Pons (tissue), 1 donor: ENCODE measurements at regions not wholly inside any gene's neighbourhood (a gene's known extent, or its start where the extent isn't known, plus 50 kb on each side); places are given as distances from the start of the nearest gene placed in this dataset.
A peak's percentile ranks its signal among the peaks of the same experiment; 100 is the strongest.

Source experiments
- DNase-seq: peaks from one replicate; pipeline ENCODE4 v3.0.0-alpha.2; 2016; ENCODE audit warnings: low spot score

DNA sequence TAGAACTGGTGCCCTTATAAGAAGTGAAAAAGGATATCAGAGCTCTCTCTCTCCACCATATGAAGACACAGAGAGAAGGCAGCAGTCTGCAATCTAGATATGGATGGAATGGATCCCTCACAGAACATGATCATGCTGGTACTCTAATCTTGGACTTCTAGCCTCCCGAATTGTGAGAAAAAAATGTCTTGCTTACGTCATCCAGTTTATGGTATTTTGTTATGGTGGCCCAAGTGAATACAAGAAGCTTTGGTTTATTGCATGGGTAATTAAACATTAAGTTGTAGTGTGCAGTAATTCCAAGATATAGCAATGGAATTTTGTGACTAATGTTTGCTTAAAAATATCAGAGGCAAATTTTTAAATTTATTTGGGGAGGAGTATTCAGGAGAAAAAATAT is 1667.4 kb upstream of the SLC39A10 start:
- no peak for DNase-seq

DNA sequence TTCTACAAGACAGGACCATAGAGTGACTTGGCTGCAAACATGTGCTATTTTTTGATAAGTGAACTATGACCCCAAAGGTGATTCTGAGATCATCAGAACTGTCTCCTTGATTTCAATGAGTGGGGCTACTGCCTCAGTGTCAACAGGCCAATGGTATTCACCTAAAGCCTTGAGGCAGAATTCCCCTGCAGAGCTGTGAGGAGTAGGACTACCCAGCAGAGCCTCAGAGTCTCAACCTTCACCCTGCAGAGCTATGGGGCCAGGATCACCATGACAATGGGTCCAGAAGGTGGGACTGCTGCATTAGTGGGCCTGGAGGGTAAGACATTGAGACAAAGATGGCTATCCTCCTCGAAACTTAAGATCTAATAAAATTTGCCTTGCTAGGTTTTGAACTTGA is 1668.2 kb upstream of the SLC39A10 start:
- no peak for DNase-seq

DNA sequence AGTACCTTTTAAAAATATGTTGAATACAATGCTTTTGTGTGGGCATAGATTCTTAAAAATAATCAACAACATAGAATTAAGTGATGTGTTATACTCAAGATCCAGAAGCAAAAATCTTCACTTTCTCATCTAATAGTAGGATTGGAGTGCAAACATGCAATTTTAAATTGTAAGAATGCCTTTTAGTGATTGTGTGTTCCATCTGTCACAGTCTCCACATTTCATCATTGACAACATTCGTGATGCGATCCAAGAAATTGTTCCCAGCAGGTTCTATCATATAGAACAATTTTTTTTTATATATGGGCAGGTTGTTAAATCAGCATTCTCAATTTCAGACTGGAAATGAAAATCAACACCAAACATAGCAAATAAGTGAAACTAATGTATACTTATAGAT is 1671.8 kb upstream of the SLC39A10 start:
- DNase-seq: no peak

DNA sequence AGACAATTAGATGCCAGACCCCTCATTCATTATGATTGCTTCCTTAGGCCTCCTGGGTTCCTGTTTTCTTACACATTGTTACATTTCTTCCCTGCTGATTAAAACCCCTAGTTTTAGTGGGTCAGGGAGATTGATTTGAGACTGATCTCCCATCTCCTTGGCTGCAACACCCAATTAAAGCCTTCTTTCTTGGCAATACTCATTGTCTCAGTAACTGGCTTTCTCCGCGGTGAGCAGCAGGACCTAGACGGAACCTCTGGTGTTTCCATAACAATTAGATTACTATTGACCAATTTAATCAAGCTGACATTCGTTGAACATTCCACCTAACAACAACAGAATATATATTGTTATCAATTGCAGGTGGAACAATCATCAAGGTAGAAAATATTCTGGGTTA is 1676.4 kb upstream of the SLC39A10 start:
- no peak for DNase-seq

DNA sequence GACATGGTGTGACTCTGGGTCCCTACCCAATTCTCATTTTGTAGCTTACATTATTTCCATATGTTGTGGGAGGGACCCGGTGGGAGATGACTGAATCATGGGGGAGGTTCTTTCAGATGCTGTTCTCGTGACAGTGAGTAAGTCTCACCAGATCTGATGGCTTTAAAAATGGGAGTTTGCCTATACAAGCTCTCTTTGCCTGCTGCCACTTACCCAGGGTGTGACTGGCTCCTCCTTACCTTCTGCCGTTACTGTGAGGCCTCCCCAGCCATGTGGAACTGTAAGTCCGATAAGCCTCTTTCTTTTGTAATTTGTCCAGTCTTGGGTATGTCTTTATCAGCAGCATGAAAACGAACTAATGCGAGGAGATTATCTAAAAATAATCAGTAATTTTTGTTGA is 1683.2 kb upstream of the SLC39A10 start:
- DNase-seq: no peak

DNA sequence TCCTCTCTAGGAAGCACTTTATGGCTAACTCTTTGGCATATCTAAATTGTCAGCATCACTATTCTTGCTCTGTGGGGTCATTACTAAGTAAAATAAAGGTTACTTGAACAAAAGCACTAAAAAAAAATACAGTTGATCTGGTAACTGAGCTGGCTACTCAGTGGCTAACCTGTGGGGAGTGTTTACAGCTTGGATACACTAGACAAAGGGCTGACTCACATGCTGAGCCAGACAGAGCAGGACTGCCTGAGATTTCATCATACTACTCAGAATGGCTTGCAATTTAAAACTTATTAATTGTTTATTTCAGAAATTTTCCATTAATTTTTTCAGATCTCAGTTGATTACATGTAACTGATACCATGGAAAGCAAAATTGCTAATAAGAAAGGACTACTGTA is 1690.4 kb upstream of the SLC39A10 start:
- DNase-seq: no peak

DNA sequence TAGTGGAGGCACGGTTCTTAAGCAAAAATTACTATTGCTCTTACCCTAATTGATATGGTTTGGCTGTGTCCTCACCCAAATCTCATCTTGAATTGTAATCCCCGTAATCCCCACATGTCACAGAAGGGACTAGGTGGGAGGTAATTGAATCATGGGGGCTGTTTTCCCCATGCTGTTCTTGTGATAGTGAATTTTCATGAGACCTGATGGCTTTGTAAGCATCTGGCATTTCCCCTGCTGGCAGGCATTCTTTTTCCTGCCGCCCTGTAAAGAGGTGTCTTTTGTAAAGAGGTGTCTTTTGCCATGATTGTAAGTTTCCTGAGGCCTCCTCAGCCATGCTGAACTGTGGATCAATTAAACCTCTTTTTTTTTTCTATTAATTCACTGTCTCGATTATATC is 1691.8 kb upstream of the SLC39A10 start:
- DNase-seq: no peak

DNA sequence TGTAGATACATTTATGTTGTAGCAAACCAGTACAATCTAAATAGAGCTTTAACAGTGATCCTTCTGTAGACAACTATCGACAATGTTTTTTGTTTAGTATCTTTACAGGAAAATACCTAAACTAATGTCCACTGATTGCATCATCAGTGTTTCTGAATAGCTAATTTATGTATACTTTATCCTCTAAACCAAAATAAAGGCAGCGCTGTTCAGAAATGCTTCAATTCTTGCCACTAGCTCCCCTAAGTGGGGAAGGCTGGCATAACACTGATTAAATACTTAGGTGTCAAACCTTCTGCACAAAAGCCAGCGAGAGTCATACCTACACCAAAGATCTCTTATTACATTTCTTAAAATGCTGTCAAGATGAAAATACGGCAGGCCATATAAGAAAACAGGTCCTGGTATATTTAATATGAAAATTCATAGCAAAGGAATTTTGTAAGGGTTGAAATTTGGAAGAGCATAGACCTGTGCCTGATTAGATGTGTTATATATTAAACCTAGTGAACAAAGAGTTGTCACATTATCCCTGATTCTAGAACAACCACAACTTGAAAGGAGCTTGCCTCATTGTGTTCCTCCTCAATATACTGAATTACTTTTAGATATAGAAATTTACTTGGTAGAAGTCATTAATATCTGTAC is 1693.4 kb upstream of the SLC39A10 start:
- DNase-seq: peak; percentile 65

DNA sequence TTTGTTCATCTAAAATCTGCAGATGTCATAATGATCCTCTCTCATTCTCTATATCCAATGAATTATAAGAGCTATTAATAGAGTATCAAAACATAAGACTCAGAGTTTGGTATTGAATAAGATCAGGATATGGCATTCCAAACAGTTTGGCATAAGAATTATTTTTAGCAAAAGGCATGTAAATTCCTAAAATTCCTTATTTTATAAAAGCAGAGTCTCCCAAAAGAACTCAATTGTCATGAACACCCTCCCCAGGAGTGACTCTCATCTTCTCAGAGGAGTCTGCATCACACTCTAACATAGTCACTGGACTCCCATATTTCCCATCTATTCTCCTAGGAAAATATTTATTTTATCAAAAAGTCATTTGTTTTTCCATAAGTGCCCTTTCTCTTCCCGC is 1710.2 kb upstream of the SLC39A10 start:
- no peak for DNase-seq

DNA sequence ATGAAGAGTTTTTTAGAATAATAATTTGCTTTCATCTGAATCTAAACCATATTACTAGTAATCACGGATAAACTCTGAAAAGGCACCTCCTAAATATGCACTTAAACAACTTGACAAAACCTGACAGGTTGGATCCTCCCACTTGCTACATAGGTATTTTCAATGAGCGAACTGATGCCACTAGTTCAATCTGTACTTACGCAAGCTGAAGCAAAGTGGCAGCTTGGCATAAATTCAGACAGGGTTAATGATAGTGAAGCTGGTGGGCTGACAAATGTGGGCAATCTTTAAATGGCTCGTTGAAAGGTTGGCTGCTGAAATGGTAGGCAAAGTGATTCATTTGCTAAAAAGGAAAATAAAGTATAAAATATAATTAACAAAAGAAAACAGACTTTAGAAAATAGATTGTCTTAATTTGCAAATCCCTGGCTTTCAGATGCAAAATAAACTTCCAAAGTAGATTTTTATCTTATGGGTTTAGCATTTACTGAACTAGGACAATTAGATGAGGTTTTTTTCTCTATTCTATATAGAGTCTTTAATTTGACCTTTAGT is 1713.5 kb upstream of the SLC39A10 start:
- DNase-seq: no peak

DNA sequence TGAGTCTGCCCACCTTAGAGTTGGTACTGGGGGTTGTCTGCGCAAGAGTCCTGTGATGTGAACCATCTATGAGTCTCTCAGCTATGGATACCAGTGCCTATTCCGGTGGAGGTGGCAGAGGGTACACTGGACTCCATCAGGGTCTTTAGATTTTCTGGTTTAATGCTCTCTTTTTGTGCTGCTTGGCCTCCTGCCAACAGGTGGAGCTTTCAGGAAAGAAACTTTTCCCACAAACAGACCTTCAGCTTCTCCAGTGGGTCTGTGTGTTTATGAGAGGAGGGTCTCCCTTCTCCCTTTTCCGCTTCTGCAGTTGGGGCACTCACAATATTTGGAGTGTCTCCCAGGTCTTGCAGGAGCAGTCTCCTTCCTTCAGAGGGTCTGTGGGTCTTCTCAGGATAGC is 1721.9 kb upstream of the SLC39A10 start:
- no peak for DNase-seq

DNA sequence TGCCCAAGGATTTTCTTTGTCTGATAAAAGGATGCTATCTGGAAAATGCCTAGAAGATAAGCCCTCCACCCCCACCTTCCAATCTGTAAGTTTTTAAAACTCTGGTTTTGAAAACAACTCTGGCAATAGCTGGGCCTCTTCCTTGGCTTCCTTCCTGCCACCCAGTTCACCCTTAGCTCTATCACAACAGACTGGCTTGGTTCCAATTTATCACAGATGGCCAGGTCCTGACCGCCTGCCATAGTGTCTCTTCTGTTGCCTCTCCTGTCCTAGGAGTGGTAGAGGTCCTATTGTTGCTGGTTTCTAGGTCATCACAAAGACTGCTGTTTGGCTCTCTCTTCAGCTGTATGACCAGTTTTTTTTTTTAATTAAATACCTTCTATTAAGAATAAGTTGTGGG is 1727.9 kb upstream of the SLC39A10 start:
- DNase-seq: no peak

DNA sequence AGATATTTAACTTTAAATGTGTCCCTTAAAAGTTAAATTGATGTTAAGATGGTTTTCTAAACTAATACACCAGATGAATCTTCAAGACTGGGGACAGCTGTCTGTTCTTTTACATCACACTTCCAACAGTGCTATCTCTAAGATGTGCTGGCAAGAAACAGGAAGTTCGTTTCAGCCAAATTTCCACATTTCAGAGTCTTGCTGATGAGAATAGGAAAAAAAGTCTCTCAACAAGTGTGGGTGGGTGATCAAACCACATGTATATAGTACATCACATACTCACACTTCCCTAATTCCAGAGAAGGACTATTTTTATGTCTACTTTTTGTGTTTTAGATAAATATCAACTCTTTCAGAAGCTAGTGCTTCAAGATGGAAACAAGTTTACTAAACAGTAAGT is 1712.8 kb upstream of the TMEFF2 start:
- DNase-seq: peak; percentile 35

DNA sequence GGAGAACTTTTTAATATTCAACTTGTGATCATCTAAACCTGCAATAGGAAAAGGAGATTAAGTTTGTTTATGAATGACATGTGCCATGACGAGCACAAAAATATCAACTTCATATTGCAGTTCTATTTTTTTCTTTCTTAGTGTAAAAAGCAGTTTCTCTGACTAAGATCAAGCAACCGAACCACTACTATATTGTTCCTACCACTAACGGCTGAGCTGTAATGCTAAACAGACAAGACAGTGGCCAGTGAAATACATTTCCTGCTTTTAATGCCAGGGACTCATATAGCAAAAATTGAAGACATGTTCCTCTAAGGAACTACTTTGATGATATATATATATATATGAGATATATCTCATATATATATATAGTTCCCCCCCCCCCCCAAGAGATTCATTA is 1705.6 kb upstream of the TMEFF2 start:
- DNase-seq: no peak

DNA sequence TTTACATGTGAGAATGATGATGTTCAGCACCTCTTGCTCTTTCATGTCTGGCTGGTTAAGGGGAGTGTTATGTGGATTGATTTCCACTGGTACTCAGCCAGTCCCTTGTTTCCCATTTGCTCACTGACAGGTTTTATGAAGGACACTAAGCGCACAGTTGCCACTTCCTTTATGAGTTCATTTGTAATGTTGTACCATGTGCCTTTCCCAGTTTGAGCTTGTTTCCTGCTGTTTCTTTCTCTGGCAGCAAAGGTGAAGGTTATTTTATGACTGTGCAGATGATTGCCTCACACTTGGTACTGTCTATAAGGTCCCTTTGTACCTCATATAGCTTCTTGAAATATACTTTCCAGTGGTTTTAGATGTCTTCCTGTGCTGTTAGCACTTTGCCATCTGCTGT is 1700.5 kb upstream of the TMEFF2 start:
- no peak for DNase-seq

DNA sequence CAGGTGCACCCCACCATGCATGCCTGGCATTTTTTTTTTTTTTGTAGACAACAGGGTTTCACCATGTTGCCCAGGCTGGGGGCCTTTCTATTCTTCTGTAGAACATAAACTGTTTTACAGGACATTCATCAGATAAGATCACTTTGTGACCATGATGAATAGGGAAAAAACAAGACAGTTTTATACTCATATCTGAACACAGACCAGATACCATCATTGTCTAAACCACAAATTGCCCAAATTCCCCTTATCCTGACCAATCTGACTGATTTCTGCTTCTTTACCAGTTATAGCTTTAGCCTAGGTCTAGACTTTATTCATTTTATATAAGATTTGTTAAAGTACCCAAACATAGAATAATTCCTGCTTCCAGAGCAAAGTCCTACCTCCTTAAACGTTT is 1699.3 kb upstream of the TMEFF2 start:
- DNase-seq: no peak

DNA sequence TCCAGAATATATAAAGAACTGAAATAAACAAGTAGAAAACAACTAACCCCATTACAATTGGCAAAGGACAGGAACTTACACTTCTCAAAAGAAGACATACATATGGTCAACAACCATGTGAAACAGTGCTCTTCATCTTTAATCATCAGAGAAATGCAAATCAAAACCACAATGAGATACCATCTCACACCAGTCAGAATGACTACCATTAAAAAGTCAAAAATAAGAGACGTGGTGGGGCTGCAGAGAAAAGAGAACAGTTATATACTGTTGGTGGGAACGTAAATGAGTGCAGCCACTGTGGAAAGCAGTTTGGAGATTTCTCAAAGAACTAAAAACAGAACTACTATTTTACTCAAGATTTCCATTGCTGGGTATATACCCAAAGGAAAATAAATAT is 1696.3 kb upstream of the TMEFF2 start:
- no peak for DNase-seq

DNA sequence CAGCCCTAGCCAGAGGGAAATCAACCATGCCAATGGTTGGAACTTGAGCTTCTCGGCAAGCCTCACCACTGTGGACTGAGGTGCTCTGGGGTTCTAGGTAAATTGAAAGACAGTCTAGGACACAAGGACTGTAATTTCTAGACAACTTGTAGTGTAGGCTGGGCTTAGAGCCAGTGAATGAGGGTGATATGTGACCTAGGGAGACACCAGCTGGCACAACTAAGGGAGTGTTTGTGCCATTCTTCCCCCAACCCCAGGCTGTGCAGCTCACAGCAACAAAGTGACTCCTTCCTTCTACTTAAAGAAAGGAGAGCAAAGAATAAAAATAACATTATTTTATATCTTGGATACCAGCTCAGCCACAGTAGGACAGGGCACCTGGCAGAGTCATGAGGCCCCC is 1690.7 kb upstream of the TMEFF2 start:
- DNase-seq: no peak

DNA sequence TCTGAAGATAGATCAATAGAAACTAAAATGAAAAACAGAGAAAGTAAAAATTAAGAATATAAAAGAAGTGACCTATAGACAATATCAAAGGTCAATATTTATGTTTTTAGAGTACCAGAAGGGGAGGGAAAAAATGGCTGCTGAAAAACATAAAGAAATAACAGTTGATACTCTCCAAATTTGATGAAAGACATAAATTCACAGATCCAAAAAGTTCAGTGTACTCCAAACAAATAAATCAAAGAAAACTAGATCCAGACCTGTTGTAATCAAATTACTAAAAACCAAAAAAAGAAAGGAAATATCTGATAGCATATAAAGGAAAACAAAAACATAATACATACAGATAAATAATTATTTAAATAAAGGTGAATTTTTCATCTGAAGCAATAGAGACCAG is 1689.1 kb upstream of the TMEFF2 start:
- no peak for DNase-seq

DNA sequence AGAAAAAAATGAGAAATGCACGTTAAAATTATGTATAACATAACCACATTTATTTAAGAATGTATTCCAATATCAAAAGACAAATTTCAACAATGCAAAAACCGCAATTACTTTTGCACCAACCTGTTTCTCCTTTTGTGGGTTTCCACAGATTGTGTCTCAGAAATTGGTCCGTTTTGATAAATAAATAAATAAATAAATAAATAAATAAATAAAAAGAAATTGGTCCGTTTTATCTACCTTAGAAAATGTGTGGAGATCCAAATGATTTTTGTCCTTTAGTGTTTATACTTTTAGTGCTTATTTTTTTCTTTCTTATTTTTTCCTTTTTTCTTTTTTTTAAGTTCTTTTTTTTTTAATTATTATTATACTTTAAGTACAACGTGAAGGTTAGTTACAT is 1682.2 kb upstream of the TMEFF2 start:
- DNase-seq: no peak

DNA sequence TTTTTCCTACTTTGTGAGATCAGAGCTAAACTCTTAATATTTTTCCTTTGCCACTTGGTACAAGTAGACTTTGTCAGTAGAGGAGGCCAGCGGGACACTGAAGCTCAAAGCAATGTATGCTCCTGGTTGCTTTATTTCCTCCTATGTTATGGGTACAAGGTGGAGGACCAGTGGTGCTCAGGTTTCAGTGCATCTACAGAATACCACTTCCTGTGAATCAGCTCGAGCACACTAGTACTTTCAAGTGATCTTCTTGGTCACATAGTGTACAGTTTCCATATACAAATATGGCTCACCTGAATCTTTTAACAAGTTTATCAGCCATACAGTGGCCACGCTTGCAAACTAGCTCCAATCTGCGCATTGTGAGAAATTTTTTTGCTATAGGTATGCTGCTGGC is 1674.8 kb upstream of the TMEFF2 start:
- DNase-seq: no peak

DNA sequence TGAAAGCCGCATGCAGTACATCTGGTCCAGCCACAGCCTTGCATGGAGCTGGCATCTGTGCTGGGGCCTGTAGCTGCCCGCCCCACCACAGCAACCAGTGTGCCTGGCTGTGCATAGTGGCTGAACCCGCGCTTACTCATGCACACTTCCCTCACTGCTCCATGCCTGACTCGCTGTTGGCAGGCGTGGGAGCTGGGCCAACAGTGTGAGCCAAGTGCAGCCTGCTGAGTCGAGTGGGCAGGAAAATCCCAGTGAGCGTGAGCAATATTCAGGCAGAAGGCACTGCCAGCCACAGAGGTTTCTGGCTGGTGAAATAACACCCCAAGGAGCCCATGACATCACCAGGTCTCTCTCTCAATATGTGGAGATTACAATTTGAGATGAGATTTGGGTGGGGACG is 1674.1 kb upstream of the TMEFF2 start:
- DNase-seq: no peak

DNA sequence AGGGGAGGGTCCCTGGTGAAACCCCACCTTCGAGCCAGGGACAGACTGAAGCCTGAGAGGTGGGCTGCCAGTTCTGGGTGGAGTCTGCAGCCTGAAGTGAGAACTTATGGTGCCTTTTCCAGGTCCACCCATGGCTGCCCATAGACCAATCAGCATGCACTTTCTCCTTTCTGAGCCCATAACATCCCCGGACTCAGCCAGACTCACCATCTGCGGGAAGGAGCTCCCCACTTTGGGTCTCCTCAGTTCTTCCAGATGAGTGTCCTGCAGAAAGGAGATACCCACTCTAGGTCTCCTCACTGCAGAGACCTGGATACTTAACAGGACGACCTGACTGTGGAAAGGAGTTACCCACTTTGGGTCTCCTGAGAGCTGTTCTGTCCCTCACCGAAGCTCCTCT is 1673.4 kb upstream of the TMEFF2 start:
- DNase-seq: no peak

DNA sequence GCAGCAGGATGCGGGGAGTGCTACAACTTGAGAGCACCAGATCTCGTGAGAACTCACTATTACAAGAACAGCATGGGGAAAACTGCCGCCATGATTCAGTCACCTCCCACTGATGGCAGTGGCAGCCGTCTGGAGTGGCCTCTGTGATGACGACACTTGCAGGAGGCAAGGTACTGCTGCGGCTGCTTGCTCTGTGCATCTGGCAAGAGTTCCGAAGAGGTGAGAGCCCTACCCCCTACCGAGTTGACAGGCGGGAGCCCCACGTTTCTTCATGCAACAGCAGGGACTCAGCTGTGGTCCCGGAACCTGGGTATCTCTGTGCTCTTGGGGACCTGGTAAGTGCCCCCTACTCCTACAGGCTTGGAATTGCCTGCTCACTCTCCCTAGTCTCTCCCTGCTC is 1672.7 kb upstream of the TMEFF2 start:
- DNase-seq: no peak

DNA sequence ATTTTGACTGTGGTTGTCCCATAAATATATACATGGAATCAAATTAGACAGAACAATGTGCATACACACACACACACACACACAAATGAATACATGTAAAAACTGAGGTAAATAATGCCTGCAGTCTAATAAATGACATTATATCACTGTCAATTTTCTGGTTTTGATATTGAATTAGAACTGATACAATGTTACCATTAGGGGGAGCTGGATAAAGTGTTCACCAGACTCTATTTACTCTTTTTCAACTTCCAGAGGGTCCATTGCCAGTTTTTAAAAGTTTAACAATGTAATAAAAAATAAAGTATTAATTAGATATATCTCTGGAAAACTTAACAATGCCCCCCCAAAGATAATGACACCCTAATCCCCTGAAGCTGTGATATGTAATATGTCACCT is 1666.8 kb upstream of the TMEFF2 start:
- no peak for DNase-seq
